HL-60 (cell line): ENCODE measurements at regions not wholly inside any gene's neighbourhood (a gene's known extent, or its start where the extent isn't known, plus 50 kb on each side); places are given as distances from the start of the nearest gene placed in this dataset.

ENCODE experiments used
- DNase-seq, 2 experiments: peaks; one replicate each; pipeline ENCODE4 v3.0.0-alpha.2; 2010 to 2020; ENCODE audit warnings: low read depth in 1 of 2, low spot score in 1 of 2
- H3K27ac ChIP-seq: fragments of 250-450 bp; sonication (Bioruptor Pico); replicated peaks from 2 replicates; pipeline ENCODE4 v1.5.1; 2020; ENCODE audit warnings: mild to moderate bottlenecking, moderate library complexity
- H3K27me3 ChIP-seq: fragments of 250-450 bp; sonication (Bioruptor Pico); 2 replicates; pipeline ENCODE4 v1.5.1; 2021; ENCODE audit warnings: mild to moderate bottlenecking, moderate library complexity; ENCODE audit not compliant: insufficient read depth, poor library complexity, severe bottlenecking
- H3K4me3 ChIP-seq: replicated peaks from 2 replicates; pipeline ENCODE4 v1.5.1; 2011; ENCODE audit warnings: mild to moderate bottlenecking, control low read depth, low read length; ENCODE audit not compliant: insufficient read depth
- GABPA ChIP-seq: IDR thresholded peaks from 2 replicates; pipeline ENCODE4 v1.6.1; 2012; ENCODE audit warnings: low read depth
- POLR2AphosphoS5 ChIP-seq: IDR thresholded peaks from 2 replicates; pipeline ENCODE4 v1.6.1; 2012; ENCODE audit warnings: low read depth
- SPI1 ChIP-seq: IDR thresholded peaks from 2 replicates; pipeline ENCODE4 v1.6.1; 2012; ENCODE audit warnings: low read depth, mild to moderate bottlenecking, borderline replicate concordance
- TF ChIP-seq, protein P1 (sequence below): IDR thresholded peaks from 2 replicates; pipeline ENCODE4 v1.6.1; 2012; ENCODE audit warnings: low read depth; ENCODE audit not compliant: insufficient replicate concordance
- TF ChIP-seq, protein P2 (sequence below): IDR thresholded peaks from one replicate; pipeline ENCODE4 v1.5.1; 2011; ENCODE audit warnings: low read length, control low read depth, inconsistent platforms; ENCODE audit not compliant: insufficient read depth

DNA sequence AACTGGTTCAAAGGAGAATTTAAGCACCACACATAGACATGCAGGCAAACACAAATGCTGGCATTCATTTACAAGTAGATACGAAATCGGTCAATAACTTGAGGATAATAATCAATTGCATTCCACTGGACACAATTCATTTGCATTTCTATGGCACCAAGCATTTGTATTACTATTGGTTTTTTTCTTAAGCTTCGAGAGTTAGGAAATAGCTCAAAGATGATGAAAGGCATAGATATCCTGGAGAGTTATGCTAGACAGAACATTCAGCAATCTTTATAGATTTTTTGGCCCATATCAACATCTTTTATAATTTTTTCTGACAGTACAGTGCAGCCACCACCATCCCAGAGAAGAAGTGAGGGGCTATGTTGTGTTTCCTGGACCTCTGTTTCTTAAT lies 544.4 kb downstream of the MIAT start:
- Histone ChIP-seq H3K4me3 (no peak overlapping the region), H3K27ac (no peak overlapping the region), H3K27me3 (no peaks in the 10 kb centered on the region)
- TF ChIP-seq POLR2AphosphoS5 (no peak), GABPA (no peak), SPI1 (no peak)
- TF ChIP-seq, protein P1, sequence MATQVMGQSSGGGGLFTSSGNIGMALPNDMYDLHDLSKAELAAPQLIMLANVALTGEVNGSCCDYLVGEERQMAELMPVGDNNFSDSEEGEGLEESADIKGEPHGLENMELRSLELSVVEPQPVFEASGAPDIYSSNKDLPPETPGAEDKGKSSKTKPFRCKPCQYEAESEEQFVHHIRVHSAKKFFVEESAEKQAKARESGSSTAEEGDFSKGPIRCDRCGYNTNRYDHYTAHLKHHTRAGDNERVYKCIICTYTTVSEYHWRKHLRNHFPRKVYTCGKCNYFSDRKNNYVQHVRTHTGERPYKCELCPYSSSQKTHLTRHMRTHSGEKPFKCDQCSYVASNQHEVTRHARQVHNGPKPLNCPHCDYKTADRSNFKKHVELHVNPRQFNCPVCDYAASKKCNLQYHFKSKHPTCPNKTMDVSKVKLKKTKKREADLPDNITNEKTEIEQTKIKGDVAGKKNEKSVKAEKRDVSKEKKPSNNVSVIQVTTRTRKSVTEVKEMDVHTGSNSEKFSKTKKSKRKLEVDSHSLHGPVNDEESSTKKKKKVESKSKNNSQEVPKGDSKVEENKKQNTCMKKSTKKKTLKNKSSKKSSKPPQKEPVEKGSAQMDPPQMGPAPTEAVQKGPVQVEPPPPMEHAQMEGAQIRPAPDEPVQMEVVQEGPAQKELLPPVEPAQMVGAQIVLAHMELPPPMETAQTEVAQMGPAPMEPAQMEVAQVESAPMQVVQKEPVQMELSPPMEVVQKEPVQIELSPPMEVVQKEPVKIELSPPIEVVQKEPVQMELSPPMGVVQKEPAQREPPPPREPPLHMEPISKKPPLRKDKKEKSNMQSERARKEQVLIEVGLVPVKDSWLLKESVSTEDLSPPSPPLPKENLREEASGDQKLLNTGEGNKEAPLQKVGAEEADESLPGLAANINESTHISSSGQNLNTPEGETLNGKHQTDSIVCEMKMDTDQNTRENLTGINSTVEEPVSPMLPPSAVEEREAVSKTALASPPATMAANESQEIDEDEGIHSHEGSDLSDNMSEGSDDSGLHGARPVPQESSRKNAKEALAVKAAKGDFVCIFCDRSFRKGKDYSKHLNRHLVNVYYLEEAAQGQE, result no peak
- TF ChIP-seq, protein P2, sequence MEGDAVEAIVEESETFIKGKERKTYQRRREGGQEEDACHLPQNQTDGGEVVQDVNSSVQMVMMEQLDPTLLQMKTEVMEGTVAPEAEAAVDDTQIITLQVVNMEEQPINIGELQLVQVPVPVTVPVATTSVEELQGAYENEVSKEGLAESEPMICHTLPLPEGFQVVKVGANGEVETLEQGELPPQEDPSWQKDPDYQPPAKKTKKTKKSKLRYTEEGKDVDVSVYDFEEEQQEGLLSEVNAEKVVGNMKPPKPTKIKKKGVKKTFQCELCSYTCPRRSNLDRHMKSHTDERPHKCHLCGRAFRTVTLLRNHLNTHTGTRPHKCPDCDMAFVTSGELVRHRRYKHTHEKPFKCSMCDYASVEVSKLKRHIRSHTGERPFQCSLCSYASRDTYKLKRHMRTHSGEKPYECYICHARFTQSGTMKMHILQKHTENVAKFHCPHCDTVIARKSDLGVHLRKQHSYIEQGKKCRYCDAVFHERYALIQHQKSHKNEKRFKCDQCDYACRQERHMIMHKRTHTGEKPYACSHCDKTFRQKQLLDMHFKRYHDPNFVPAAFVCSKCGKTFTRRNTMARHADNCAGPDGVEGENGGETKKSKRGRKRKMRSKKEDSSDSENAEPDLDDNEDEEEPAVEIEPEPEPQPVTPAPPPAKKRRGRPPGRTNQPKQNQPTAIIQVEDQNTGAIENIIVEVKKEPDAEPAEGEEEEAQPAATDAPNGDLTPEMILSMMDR, result no peak
- no peak for DNase-seq

DNA sequence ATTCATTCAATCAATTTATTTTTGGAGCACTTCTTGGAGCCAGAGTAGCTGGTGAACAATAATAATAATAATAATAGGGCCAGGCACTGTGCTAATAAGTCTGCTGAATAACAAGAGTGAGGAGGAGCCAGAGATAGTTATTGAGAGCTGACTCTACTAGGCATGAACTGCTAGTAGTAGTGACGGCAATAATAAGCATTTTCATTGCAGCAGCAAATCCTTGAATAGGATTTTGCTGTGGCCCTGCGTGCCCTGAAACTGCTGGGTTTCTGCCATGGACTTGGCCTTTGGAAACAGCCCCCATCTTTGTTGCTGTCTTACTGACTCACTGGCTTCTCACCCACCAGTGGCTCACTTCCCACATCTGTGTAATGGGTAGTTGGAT lies 545.9 kb downstream of the MIAT start:
- no peaks in the 10 kb centered on the region for H3K27me3 ChIP-seq
- no peak overlapping the region for H3K4me3 ChIP-seq
- DNase-seq, result no peak
- H3K27ac ChIP-seq, result no peak overlapping the region
- TF ChIP-seq POLR2AphosphoS5, result no peak
- no peak for TF ChIP-seq SPI1
- TF ChIP-seq, protein P1, result no peak
- TF ChIP-seq GABPA, result no peak
- TF ChIP-seq, protein P2, result no peak

DNA sequence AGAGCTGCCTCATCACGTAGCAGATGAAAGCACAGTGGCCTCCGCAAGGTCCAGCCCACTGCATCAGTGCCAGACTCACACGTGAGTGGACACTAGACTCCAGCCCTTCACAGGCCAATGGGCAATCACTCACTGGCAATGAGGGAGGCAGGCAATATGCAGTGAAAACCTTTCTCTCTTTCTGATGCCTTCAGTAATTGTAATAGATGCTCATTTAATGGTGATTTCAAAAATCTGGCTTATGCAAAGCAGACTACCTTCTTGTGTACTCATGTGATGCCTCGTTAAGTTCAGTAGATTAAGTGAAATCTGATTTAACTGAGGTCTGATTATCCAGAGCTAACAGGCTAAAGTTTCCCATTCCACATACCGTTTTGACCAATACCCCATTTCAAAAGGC lies 546.9 kb downstream of the MIAT start:
- Histone ChIP-seq H3K27me3 (no peaks in the 10 kb centered on the region), H3K27ac (no peak overlapping the region)
- TF ChIP-seq, protein P2, result no peak

DNA sequence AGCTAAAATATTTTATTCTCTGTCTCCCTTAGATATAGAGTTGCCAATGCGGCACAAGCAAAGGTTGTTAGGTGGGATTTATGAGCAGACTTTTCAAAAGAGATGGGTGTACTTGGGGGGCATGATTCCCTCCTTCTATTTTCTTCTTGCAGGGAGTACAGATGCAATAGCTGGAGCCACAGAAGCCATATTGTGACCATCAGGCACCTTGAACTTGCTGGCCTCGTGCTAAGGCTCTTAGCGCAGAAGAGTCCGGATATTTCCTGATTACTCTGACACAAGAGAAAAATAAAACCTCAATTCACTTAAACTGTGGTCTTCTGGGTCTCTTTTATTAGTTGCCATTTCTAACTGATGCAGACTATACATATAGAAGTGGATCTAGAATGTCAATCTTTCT lies 547.4 kb downstream of the MIAT start:
- TF ChIP-seq GABPA (no peak), POLR2AphosphoS5 (no peak), SPI1 (no peak)
- TF ChIP-seq, protein P2, result no peak
- TF ChIP-seq, protein P1, result no peak
- Histone ChIP-seq H3K27ac (no peak overlapping the region), H3K4me3 (no peak overlapping the region), H3K27me3 (no peaks in the 10 kb centered on the region)
- DNase-seq, result no peak

More for the DNA sequence above, 546.9 kb downstream of the MIAT start:
- no peak overlapping the region for H3K4me3 ChIP-seq
- no peak for DNase-seq
